ENCODE measurements at regions not wholly inside any gene's neighbourhood (a gene's known extent, or its start where the extent isn't known, plus 50 kb on each side); places are given as distances from the start of the nearest gene placed in this dataset.

DNA sequence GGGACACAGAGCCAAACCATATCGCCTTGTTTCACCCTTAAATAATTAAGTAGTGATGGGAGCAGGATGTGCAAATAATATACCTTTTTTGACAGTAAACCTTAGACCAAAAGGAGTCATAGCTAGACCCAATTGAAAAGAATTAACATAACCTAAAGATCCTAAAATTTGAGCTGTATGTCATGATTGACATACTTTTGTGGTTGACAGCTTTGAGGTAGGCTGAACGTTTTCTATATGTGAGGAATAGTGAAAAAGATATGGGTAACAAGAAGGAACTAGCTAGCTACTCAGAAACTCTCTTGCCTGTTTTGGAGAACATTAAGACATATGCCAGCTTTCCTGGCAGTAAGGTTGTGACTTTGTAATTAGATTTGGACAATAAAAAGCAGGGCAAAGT is 320.6 kb downstream of the KCNC2 start:
- no peak for ATAC-seq
- in situ Hi-C loops (cut with HindIII; ENCODE audit: low pct_unique_long_range_greater_than_20kb, low sequenced_read_pairs): no loop called here
- no peaks in the 10 kb centered on the region for H3K9me3 ChIP-seq (ENCODE audit: control insufficient read depth, insufficient read depth, low read depth, low read length)
- no TSS peak for BruUV-seq (replicated peaks)
- H3K4me1 ChIP-seq (ENCODE audit: control insufficient read depth, insufficient read depth, low read length): peaks cover 14% of the 10 kb centered on the region
- peak overlapping the region; percentile 71 for H3K27ac ChIP-seq (ENCODE audit: low read length)
- H3K4me3 ChIP-seq (ENCODE audit: low read depth in 2 of 2, low read length in 2 of 2): no peak overlapping the region
- ChIA-PET POLR2A (no interaction called here), CTCF (no interaction called here)
- intact Hi-C loops (cut with micrococcal nuclease; ENCODE audit: unreplicated experiment): no loop called here
- TF ChIP-seq CTCF (IDR thresholded peaks at IDR 0.05): no peak
- TF ChIP-seq TCF7L2 (IDR thresholded peaks at IDR 0.05; ENCODE audit: low read depth, low read length): no peak
- no peak for TF ChIP-seq POLR2AphosphoS5 (IDR thresholded peaks at IDR 0.05; ENCODE audit: low read depth, low read length)
- TF ChIP-seq SIN3A (IDR thresholded peaks at IDR 0.05; ENCODE audit: borderline replicate concordance, insufficient read depth, low read depth, low read length): no peak
- TF ChIP-seq, protein P1, sequence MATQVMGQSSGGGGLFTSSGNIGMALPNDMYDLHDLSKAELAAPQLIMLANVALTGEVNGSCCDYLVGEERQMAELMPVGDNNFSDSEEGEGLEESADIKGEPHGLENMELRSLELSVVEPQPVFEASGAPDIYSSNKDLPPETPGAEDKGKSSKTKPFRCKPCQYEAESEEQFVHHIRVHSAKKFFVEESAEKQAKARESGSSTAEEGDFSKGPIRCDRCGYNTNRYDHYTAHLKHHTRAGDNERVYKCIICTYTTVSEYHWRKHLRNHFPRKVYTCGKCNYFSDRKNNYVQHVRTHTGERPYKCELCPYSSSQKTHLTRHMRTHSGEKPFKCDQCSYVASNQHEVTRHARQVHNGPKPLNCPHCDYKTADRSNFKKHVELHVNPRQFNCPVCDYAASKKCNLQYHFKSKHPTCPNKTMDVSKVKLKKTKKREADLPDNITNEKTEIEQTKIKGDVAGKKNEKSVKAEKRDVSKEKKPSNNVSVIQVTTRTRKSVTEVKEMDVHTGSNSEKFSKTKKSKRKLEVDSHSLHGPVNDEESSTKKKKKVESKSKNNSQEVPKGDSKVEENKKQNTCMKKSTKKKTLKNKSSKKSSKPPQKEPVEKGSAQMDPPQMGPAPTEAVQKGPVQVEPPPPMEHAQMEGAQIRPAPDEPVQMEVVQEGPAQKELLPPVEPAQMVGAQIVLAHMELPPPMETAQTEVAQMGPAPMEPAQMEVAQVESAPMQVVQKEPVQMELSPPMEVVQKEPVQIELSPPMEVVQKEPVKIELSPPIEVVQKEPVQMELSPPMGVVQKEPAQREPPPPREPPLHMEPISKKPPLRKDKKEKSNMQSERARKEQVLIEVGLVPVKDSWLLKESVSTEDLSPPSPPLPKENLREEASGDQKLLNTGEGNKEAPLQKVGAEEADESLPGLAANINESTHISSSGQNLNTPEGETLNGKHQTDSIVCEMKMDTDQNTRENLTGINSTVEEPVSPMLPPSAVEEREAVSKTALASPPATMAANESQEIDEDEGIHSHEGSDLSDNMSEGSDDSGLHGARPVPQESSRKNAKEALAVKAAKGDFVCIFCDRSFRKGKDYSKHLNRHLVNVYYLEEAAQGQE (IDR thresholded peaks at IDR 0.05; ENCODE audit: insufficient read depth in 1 of 2, low read depth in 2 of 2, low read length in 1 of 2): no peak
- DNase-seq (ENCODE audit: low read depth, low spot score): no peak
- H3K27me3 ChIP-seq (ENCODE audit: control insufficient read depth, insufficient read depth, low read length): no peaks in the 10 kb centered on the region
- no peaks in the 10 kb centered on the region for H3K36me3 ChIP-seq (ENCODE audit: control insufficient read depth, insufficient read depth, low read length)

- no peak for DNase-seq (ENCODE audit: low read depth, low spot score)
- CTCF ChIA-PET: no interaction called here
- Histone ChIP-seq H3K27ac (ENCODE audit: low read length) (peak overlapping the region; percentile 71), H3K9me3 (ENCODE audit: control insufficient read depth, insufficient read depth, low read depth, low read length) (no peaks in the 10 kb centered on the region), H3K4me3 (ENCODE audit: low read depth in 2 of 2, low read length in 2 of 2) (no peak overlapping the region; a peak in 1 of 4 replicates), H3K36me3 (ENCODE audit: control insufficient read depth, insufficient read depth, low read length) (no peaks in the 10 kb centered on the region), H3K4me1 (ENCODE audit: control insufficient read depth, insufficient read depth, low read length) (peaks cover 14% of the 10 kb centered on the region), H3K27me3 (ENCODE audit: control insufficient read depth, insufficient read depth, low read length) (no peaks in the 10 kb centered on the region)
- POLR2A ChIA-PET: no interaction called here
- intact Hi-C loops (cut with micrococcal nuclease; ENCODE audit: unreplicated experiment): no loop called here
- in situ Hi-C loops (cut with HindIII; ENCODE audit: low pct_unique_long_range_greater_than_20kb, low sequenced_read_pairs): no loop called here
- ATAC-seq: peak; percentile 92
- TF ChIP-seq TCF7L2 (IDR thresholded peaks at IDR 0.05; ENCODE audit: low read depth, low read length) (no peak), POLR2AphosphoS5 (IDR thresholded peaks at IDR 0.05; ENCODE audit: low read depth, low read length) (no peak), SIN3A (IDR thresholded peaks at IDR 0.05; ENCODE audit: borderline replicate concordance, insufficient read depth, low read depth, low read length) (no peak), CTCF (IDR thresholded peaks at IDR 0.05) (no peak)
- TF ChIP-seq, protein P1 (IDR thresholded peaks at IDR 0.05; ENCODE audit: insufficient read depth in 1 of 2, low read depth in 2 of 2, low read length in 1 of 2): no peak
- BruUV-seq (replicated peaks): no TSS peak
Measured at GRCh38 chr12:74889563-74890236, 319.9 kb downstream of the KCNC2 start.
